Activated CD4-positive, alpha-beta T cell treated with anti-CD3 and anti-CD28 coated beads, Interleukin-10, Interleukin-2, amounts not matched to agents 100 ng/mL and 50 ng/mL, durations not matched to agents 16 hours and 8 hours (primary cell): ENCODE measurements at regions not wholly inside any gene's neighbourhood (a gene's known extent, or its start where the extent isn't known, plus 50 kb on each side); places are given as distances from the start of the nearest gene placed in this dataset.
"Not testable (repeated sequence)": the region's sequence is repeated elsewhere in the genome, so short reads cannot be mapped to it uniquely, and the experiment has no call there.

Experiments
- DNase-seq: peaks from one replicate; pipeline ENCODE4 v3.0.0-alpha.2; 2020

DNA sequence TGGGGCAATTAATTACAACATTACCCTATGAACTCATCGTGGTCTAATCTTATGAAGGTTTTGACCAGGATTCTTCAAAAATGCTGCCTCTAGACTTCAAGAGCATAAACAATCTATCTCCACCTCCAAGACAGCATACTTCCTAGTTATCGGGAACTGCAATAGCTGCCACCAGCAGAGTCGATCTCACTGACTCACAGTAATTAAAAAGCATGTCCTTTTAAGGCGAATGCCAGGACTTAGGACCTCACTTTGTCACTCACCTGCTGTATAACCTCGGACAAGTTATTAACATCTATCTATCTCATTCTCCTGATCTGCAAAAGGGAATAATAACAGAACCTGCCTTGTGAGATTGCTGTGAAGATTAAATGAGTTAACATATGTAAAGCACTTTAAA, 666.0 kb upstream of the COBL start:
- no peak for DNase-seq

DNA sequence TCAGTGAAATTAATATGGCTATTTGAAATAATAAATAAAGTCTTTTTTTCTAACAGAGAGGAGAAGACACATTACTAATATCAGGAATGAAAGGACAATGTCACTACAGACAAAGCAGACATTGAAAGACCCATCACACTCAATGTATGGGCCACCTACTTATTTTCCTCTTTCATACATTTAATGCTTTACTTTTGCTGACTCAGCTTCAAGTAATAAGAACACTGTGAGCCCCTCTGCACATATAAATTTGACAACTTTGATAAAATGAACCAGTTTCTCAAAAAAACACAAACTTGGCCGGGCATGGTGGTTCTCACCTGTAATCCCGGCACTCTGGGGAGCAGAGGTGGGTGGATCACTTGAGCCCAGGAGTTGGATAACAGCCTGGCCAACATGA, 664.2 kb upstream of the COBL start:
- DNase-seq = no peak

DNA sequence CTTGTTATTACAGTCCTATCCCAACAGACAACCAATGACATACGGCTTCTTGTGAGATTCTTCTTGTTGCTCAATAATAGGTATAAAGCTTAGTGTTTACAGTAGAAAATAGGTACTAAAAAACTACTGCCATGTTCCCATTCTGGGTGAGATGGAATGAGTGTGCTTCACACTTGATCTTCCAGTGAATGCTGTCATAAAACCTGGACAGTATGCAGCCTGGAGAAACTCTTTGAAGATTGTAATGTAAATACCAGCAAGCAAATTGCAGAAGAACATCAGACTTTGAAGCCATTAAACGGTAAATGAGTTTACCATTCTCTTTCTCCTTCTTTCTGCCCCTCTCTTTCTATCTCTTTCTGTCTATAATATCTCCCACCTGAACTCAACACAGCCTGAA, 663.7 kb upstream of the COBL start:
- DNase-seq = no peak

DNA sequence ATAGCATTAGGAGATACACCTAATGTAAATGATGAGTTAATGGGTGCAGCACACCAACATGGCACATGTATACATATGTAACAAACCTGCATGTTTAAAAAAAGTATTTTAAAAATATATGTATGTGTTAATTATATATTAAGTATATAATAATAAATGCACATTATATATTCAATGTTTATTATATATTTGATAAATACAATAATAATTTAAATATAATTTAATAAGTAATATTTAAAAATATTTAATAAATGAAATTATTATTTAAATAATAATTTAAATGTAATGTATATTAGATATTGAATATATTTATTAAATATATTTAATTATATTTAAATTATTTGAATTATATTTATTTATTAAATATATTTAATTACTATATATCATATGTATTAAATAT, 661.3 kb upstream of the COBL start:
- no peak for DNase-seq

DNA sequence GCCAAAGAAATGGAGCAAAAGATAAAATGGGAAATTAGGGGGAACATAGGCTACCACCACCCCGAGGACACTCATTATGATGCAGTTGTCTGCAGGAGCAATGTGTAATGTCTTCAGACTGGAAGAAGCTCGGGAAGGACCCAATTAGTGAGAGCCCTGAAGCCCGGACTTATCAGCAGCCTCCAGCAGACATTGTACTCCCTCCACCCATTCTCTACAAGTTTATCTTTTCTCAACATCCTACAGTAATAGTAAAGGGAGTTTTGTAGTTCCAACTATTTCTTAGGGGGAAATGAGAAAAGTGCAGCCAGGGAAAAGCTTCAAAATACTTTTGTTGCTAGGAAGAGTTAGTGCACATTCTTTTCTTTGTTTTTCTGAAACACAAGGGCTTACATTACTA, 657.3 kb upstream of the COBL start:
- no peak for DNase-seq

DNA sequence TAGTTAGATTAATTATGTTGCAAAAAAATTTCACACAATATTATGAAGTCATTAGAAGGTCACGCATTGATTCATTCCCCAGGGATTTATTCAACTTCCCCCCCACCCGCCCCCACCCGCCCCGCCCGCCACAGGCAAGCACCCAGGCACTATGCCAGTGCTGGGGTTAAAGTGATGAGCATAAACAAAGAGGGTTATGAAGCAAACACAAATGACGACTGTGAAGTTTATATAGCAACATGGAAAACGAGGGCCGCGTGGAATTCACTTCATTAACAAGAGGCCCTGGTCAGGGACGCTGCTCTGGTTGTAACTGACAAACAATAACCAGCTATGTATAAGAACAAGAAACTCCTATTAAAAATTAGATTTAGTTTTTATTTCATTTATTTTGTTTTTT, 656.5 kb upstream of the COBL start:
- no peak for DNase-seq

DNA sequence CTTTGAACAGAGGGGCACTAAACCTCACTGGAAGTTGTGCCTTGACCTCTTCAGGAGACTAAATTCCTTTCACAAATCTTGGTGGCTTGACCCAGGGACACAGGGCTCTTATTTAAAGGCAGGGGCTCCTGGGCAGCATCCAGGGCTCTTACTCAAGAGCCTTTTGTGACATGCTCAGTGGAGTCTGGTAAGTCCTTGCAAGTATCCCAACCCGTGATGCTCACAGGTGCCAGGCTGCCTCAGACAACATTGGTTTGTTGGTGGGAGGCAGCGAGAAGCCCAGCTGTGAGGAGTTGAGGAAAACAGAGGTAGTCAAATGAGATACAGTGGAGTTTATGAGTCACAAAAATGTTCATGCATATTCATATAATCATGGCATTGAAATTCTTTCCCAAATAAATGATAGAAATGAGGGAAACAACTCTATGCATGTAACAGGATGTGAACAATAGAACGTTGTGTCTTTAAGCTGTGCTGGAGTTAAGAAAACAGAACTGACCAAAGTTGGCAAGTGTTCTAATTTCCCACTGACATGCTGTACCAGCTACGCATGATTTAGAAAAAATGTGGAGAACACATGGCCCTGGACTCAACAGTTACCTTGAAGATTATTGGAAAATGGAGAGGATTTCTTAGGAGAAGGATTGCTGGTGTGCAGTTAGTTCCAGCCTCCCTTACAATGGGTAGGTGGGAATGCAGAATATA, 654.5 kb upstream of the COBL start:
- no peak for DNase-seq

DNA sequence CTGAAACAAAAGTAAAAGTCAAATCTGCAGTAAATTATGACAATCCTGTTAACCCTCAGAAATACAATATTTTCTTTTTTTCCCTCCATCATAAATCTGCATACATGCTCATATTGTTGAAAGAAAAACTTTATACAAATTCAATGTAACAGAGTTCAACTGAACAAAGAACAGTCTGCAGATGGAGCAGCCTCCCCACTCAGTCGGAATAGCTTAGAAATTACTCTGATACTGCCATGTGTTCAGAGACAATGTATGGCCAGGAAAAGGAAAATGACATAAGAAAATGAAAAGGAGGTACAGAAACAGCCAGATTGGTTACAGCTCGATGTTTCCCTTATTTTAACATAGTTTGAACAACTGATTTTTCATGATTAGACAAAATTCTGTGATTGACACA, 651.9 kb upstream of the COBL start:
- DNase-seq = no peak

DNA sequence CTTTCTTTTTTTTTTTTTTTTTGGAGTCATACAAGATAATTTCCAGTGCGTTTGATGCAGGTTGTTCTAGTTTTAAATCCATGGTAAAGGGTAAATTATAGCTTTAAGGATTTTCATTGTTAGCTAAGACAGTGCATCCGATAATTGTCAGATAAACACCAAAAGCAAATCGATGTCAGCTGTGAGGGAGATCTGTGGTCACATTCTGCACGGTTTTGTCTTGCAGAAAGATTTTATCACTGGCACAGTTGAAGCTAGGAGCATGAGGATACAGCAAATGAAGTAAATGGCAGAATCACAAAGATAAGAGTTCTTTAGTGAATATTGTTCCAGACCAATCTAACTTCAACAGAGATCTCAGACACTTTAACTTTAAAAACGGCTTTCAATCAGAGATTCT, 648.8 kb upstream of the COBL start:
- DNase-seq = no peak

DNA sequence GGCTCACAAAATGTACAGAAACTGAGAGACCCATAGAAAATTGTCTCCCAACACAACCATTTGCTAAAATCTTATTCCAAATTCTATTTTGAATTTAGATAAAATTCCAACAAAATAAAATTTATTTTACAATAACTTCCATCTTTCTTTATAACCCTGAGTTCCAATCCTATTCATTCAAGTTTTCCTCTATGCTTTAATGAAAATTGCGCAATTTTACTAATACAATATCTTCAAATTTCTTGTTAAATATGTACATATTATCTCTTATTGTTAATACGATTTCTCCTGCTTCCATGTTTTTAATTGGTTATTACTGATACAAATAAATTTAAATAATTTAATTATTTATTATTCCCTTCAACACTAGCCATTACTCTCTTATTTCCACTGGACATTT, 645.2 kb upstream of the COBL start:
- DNase-seq = no peak

DNA sequence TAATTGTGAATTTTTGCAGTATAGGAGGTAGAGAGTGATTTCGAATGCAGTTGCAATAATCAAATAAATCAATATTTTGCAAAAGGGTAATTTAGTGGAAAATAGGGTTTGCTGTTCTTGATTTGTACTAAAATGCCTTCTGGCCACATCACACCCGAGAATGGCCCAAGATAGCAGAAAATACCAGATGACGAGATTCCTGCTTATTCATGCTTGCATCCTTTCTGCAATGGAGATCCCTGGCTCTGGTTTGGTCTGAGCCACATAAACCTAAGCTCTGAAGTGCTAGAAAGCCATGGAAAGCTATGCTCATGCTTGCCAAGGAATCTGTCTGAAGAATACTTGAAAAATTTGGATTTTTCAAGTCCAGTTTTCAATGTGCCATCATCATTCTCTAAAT, 634.2 kb upstream of the COBL start:
- DNase-seq = no peak

DNA sequence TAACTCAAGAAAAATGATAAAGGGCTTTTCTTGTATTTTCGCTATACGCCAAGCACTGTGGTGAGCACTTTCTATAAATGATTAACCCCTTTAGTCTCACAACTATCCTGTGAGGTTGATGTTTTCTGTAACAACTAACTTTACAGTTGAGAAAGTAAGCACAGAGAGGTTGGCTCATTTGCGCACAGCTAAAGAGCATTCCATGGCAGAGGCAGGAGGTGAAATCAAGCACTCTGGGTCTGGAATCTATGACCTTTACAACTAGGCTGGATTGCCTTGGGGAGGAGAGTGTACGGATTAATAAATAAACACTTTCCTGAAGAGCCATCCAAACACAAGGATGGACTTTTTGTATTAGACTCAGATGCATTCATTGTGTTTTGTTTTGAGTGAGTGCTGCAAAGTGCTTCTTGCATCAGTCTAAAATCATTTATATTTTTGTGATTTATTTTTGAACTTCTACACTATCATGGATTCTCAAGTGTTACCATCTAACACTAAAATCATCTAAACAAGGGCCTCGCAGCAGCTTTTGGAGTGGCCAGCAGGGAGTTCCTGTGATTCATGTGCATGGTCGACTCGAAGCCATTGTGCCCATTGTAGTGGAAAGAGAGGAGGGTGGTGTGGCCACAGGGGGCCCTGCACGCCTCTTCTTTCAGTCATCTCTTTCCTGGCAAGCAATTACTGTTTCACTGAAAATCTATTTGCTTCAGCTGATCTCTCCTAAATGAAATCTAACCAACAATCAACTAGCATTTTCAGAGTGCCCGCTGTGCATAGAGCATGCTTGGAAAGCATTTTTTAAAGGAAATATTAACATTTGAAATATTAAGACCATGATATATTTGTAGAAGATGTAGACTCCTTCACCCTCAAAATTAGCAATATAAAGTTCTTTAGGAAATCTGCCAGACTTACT, 633.4 kb upstream of the COBL start:
- DNase-seq = no peak

DNA sequence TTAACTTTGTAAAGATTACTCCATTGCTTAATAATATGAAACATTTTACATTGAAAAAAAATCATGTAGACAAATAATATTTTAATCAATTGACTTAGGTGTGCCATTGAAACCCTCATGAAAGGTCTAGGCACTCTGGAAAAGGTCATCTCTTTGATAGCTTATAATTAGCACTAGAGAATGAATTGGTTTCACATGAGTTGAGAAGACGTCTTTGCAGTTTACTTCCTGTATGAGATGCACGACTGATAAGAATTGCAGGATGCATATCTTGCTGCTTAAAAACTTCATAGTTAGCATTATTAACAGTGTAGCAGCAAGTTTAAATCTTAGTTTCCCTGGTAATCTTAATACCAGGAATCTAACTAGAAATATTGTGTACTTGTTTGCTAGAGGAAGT, 614.2 kb upstream of the COBL start:
- no peak for DNase-seq

DNA sequence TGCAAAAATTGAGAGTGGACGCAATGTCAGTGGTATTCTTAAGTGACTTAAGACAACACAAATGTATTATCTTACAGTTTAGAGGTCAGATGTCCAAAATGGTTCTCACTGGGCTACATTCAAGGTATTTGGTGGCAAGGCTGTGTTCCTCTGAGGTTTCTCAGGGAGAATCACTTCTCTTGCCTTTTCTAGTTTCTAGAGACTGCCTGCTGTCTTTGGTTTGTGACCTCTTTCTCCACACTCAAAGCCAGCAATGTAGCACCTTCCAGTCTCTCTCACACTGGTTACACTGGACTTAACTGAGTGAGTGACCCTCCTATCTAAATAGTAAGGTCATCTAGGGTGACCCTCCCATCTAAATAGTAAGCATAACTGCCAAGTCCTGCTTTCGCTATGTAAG, 613.2 kb upstream of the COBL start:
- no peak for DNase-seq

DNA sequence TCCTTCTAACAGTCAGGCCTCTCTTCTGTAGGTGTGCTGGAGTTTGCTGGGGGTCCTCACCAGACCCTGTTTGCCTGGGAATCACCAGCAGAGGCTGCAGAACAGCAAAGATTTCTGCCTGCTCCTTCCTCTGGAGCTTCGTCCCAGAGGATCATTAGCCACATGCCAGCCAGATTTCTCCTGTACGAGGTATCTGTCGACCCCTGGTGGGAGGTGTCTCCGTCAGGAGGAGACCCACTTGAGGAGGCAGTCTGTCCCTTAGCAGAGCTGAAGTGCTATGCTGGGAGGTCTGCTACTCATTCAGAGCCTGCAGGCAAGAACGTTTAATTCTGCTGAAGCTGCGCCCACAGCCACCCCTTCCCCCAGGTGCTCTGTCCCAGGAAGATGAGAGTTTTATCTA, 611.1 kb upstream of the COBL start:
- no peak for DNase-seq

DNA sequence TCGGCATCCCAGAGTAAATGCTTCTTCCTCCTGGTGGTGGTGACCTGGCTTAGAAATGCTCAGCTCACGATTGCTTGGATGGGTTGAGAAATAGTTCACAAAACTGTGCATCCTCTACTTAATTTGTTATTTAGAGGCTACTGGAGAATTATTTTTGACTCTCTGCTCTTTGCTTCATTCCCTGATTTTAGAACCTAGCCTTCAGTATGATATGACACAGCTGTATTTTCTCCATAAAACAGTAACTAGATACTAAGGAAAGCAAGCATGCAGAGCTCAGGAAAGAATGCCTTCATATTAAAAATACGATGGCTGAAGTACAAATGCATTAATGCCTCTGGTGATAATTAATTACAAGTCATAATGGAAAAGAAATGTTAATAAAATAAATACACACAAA, 602.0 kb upstream of the COBL start:
- no peak for DNase-seq

DNA sequence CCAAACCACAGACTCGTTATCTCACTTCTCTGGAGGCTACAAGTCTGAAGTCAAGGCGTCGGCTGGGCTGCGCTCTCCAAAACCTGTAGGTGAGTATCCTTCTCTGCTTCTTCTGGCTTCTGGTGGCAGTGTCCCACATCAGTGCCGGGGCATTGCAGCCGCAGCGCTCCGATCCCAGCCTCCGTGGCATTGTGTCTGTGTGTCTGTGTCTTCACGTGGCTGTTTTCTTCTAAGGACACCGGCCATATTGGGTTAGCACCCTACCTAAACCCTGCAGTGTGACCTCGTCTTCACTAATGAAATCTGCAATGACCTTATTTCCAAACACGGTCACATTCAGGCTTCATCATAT, 584.9 kb upstream of the COBL start:
- DNase-seq = no peak

DNA sequence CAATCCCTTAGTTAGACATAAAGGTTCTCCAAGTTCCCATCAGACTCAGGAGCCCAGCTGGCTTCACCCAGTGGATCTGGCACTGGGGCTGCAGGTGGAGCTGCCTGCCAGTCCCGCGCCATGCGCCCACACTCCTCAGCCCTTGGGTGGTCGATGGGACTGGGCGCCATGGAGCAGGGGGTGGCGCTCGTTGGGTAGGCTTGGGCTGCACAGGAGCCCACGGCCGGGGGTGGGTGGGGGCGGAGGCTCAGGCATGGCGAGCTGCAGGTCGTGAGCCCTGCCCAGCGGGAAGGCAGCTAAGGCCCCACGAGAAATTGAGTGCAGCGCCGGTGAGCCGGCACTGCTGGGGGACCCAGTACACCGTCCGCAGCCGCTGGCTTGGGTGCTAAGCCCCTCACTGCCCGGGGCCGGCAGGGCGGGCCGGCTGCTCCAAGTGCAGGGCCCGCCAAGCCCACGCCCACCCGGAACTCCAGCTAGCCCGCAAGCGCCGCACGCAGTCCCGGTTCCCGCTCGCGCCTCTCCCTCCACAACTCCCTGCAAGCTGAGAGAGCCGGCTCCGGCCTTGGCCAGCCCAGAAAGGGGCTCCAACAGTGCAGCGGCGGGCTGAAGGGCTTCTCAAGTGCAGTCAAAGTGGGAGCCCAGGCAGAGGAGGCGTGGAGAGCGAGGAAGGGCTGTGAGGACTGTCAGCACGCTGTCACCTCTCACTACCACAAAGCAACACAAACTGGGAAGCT, 584.3 kb upstream of the COBL start:
- not testable (repeated sequence) for DNase-seq

DNA sequence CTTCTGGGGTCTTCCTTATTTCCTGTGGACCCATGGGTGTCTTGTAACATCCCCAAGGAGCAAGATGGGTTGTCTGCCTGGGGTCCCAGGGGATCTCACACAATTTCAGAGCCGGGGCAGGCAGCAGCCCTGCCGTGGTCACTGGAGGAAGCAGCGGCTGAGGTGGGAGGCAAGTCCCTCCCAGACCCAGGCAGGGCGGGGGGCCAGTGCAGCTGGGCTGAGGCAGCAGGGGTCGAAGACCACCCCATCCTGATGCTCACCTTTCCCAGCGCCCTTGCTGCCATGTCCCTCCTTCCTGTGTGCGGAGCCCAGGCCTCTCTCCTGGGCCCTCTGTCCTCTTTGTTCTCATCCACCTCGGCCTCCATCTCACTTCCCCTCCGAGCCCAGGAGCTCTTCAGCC, 583.0 kb upstream of the COBL start:
- DNase-seq = no peak

DNA sequence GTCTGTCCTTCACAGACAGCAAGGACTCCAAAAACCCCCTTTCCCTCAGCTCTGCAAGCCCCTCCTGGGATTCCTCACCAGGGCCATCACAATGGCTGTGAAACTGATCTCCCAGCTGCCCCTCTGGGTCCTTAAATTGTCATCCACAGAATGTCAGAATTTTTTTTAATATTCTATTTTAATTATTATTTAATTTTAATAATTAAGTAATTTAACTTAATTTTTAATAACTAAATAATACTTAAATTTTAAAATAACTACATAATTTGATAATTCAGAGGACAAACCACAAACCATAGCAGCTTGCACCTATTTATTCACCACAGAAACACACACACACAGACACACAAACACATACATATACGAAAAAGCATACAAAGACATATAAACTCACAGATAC, 565.8 kb upstream of the COBL start:
- no peak for DNase-seq

DNA sequence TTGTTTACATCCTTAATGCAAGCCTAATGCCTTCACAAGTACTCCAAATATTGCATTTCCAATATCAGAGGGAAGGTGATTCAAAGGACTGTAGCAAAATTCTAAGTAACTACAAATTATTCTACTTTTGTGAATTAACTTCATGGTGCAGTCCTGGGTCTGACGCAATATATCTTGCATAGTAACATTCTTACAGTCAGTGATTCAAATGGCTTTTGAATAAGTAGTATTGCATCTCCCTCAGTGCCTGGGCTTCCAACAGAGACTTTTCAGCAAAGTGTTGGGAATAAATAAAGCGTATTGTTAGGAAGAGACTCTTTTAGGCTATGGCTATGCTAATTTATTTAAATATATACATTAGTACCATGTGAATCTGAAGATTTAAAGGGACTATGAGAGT, 564.7 kb upstream of the COBL start:
- no peak for DNase-seq

DNA sequence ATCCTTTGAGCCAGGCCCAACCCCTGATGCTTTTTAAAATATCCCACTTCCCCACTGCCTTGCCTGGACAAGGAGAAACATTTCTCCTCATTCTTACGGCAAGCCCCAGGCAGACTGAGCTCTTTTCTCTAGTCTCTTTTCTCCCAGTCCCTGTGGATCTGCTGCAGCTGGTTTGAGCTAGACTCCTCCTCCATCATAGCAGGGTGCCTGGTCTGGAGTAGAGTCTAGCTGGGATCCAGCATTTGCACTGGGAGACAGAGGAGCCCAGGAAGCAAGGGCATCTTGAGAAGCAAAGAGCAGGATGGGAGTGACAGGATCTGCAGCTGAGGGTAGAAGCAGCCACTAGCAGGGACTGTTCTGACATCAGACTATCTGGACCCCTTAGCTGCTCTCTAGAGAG, 562.3 kb upstream of the COBL start:
- no peak for DNase-seq

DNA sequence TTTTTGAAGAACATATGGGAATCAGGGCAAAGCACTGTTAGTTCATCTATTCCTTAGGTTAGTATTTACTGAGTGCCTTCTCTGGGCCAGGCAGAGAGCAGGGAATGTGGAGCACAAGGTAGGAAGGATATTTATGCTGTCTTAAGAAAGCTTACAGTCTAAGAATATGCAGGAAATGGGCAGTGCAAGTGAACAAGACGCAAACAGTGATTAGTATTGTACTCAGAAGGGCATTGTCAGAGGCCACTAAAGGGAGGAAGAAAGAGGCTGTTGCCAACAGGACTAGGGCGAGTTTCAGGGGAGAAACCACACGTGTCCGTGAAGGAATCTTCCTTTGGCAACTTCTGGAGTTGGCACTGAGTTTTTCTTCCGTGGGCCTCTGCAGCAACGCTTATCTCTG, 552.8 kb upstream of the COBL start:
- no peak for DNase-seq

DNA sequence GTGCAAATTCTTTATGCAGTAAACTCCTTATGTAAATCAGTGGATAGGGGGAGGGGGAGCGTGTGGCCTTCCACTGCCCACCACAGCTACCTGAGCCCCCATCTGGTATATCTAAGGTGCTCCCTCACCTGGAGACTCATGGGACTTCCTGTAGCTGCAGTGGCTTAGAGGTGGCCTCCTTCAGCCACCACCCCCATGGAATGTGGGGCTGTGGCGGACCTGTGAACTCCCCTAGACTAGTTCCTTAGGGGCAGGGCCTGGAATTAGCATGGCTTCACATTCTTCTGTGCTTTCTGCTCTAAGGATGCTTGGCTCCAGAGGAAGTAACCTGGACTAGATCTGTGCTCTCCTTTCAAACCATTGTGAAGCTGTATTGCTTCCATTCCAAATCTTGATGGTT, 550.5 kb upstream of the COBL start:
- DNase-seq = no peak
